ENCODE measurements at regions not wholly inside any gene's neighbourhood (a gene's known extent, or its start where the extent isn't known, plus 50 kb on each side); places are given as distances from the start of the nearest gene placed in this dataset.

- ChIA-PET POLR2A (no interaction called here), CTCF (no interaction called here)
- DNase-seq (ENCODE audit: extremely low spot score), result no peak
- TF ChIP-seq ARNT (IDR thresholded peaks at IDR 0.05), result no peak
- no peak for TF ChIP-seq FOXA1 (IDR thresholded peaks at IDR 0.05)
- no peak for TF ChIP-seq LEF1 (IDR thresholded peaks at IDR 0.05; ENCODE audit: borderline replicate concordance)
- TF ChIP-seq SP1 (IDR thresholded peaks at IDR 0.05), result no peak
- TF ChIP-seq CTBP1 (IDR thresholded peaks at IDR 0.05; ENCODE audit: borderline replicate concordance), result no peak
- TF ChIP-seq, protein P1, sequence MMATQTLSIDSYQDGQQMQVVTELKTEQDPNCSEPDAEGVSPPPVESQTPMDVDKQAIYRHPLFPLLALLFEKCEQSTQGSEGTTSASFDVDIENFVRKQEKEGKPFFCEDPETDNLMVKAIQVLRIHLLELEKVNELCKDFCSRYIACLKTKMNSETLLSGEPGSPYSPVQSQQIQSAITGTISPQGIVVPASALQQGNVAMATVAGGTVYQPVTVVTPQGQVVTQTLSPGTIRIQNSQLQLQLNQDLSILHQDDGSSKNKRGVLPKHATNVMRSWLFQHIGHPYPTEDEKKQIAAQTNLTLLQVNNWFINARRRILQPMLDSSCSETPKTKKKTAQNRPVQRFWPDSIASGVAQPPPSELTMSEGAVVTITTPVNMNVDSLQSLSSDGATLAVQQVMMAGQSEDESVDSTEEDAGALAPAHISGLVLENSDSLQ (IDR thresholded peaks at IDR 0.05), result no peak
- TF ChIP-seq L3MBTL2 (conservative IDR thresholded peaks at IDR 0.05), result no peak
- TF ChIP-seq SUZ12 (IDR thresholded peaks at IDR 0.05), result no peak
- no peak for TF ChIP-seq FOXM1 (IDR thresholded peaks at IDR 0.05; ENCODE audit: borderline replicate concordance)
- no peak for TF ChIP-seq TARDBP (IDR thresholded peaks at IDR 0.05)
- no peak for TF ChIP-seq ZNF384 (IDR thresholded peaks at IDR 0.05)
- TF ChIP-seq HDGF (IDR thresholded peaks at IDR 0.05; ENCODE audit: borderline replicate concordance), result no peak
- no peak for TF ChIP-seq FOXK2 (IDR thresholded peaks at IDR 0.05)
- TF ChIP-seq BHLHE40 (IDR thresholded peaks at IDR 0.05; ENCODE audit: borderline replicate concordance), result no peak
- TF ChIP-seq ELF4 (IDR thresholded peaks at IDR 0.05), result no peak
These were observed 1375.4 kb downstream of the NSUN3 start for GRCh38 chr3:95438274-95438673.

DNA sequence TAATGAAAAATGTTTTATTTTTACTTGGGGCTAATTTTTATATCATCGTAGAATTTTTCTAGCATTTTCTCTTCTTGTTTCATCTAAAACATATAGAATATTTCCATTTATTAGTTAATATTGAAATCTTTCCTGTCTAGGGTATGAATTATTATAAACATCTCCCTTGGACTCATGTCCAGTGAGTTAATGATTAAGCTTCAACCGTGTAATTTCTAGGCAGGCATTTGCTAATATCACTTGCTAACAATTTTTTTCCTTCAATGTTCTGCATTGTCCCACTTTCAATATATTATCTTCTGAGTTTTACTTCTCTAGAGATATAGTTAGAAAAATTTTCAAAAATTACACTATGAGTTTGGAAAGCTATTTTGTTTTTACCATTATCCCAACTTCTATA, 1371.6 kb upstream of the EPHA6 start:
- CTCF ChIA-PET, result no interaction called here

GRCh38 chr3:95449841-95450240, 1364.6 kb upstream of the EPHA6 start:
- POLR2A ChIA-PET, result no interaction called here
- DNase-seq (ENCODE audit: extremely low spot score), result no peak
- CTCF ChIA-PET, result no interaction called here
- TF ChIP-seq BHLHE40 (IDR thresholded peaks at IDR 0.05; ENCODE audit: borderline replicate concordance) (no peak), SP1 (IDR thresholded peaks at IDR 0.05) (no peak), LEF1 (IDR thresholded peaks at IDR 0.05; ENCODE audit: borderline replicate concordance) (no peak), CTBP1 (IDR thresholded peaks at IDR 0.05; ENCODE audit: borderline replicate concordance) (no peak), FOXK2 (IDR thresholded peaks at IDR 0.05) (no peak), ZNF384 (IDR thresholded peaks at IDR 0.05) (no peak), ELF4 (IDR thresholded peaks at IDR 0.05) (no peak), SUZ12 (IDR thresholded peaks at IDR 0.05) (no peak), FOXA1 (IDR thresholded peaks at IDR 0.05) (no peak), L3MBTL2 (conservative IDR thresholded peaks at IDR 0.05) (no peak)
- TF ChIP-seq, protein P1 (IDR thresholded peaks at IDR 0.05), result no peak

More for the DNA sequence above, 1371.6 kb upstream of the EPHA6 start:
- POLR2A ChIA-PET, result no interaction called here
- DNase-seq (ENCODE audit: extremely low spot score), result no peak
- TF ChIP-seq L3MBTL2 (conservative IDR thresholded peaks at IDR 0.05) (no peak), SUZ12 (IDR thresholded peaks at IDR 0.05) (no peak), LEF1 (IDR thresholded peaks at IDR 0.05; ENCODE audit: borderline replicate concordance) (no peak), CTBP1 (IDR thresholded peaks at IDR 0.05; ENCODE audit: borderline replicate concordance) (no peak), HDGF (IDR thresholded peaks at IDR 0.05; ENCODE audit: borderline replicate concordance) (no peak), ELF4 (IDR thresholded peaks at IDR 0.05) (no peak), BHLHE40 (IDR thresholded peaks at IDR 0.05; ENCODE audit: borderline replicate concordance) (no peak), FOXM1 (IDR thresholded peaks at IDR 0.05; ENCODE audit: borderline replicate concordance) (no peak), FOXA1 (IDR thresholded peaks at IDR 0.05) (no peak), NFRKB (IDR thresholded peaks at IDR 0.05) (no peak), FOXK2 (IDR thresholded peaks at IDR 0.05) (no peak), SP1 (IDR thresholded peaks at IDR 0.05) (no peak), ZNF384 (IDR thresholded peaks at IDR 0.05) (no peak), TARDBP (IDR thresholded peaks at IDR 0.05) (no peak), ARNT (IDR thresholded peaks at IDR 0.05) (no peak)
- TF ChIP-seq, protein P1 (IDR thresholded peaks at IDR 0.05), result no peak

DNA sequence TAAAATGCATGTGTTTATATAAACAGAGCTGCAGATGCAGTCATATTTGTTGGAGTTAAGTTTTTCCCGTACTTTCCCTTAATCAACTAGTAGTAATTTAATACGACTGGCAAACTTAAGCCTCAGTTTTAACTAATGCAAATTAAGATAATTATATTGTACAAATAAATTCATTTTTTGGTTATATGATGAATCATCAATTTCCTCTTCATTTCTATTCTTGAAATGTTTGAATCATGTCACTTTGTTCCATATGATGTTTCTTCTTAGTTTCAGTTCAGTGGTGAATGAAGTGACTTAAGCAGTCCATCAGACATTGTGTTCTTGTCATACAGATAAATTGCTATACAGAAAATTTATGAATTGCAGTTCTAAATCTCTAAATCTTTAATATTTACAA, 1361.2 kb upstream of the EPHA6 start:
- ChIA-PET POLR2A (no interaction called here), CTCF (no interaction called here)
- TF ChIP-seq NFRKB (IDR thresholded peaks at IDR 0.05), result no peak
- no peak for TF ChIP-seq ARNT (IDR thresholded peaks at IDR 0.05)
- no peak for TF ChIP-seq SP1 (IDR thresholded peaks at IDR 0.05)
- TF ChIP-seq BHLHE40 (IDR thresholded peaks at IDR 0.05; ENCODE audit: borderline replicate concordance), result no peak
- TF ChIP-seq L3MBTL2 (conservative IDR thresholded peaks at IDR 0.05), result no peak
- TF ChIP-seq FOXK2 (IDR thresholded peaks at IDR 0.05), result no peak
- no peak for TF ChIP-seq ELF4 (IDR thresholded peaks at IDR 0.05)
- no peak for TF ChIP-seq LEF1 (IDR thresholded peaks at IDR 0.05; ENCODE audit: borderline replicate concordance)
- no peak for TF ChIP-seq FOXM1 (IDR thresholded peaks at IDR 0.05; ENCODE audit: borderline replicate concordance)
- TF ChIP-seq ZNF384 (IDR thresholded peaks at IDR 0.05), result no peak
- no peak for TF ChIP-seq HDGF (IDR thresholded peaks at IDR 0.05; ENCODE audit: borderline replicate concordance)
- no peak for TF ChIP-seq CTBP1 (IDR thresholded peaks at IDR 0.05; ENCODE audit: borderline replicate concordance)
- no peak for TF ChIP-seq SUZ12 (IDR thresholded peaks at IDR 0.05)
- TF ChIP-seq, protein P1 (IDR thresholded peaks at IDR 0.05), result no peak
- no peak for DNase-seq (ENCODE audit: extremely low spot score)

DNA sequence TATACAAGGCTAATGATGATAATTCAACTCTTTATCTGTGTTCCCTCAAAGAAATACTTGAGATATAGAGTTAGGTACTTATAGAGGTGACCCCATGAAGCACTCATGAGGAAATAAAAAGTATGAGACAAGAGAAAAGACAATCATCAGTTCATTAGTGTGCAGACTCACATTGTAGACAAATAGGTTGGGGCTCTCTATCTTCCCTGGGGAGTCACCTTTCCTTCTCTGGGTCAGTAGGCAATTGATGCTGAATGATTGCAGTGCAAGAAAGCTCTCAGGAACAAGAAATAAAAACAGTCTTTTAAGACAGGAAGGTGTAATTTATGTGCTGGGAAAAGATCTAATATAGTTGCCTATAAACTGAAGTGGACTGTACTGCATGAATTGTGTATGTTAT, 1357.6 kb upstream of the EPHA6 start:
- ChIA-PET POLR2A (no interaction called here), CTCF (no interaction called here)
- no peak for DNase-seq (ENCODE audit: extremely low spot score)
- TF ChIP-seq LEF1 (IDR thresholded peaks at IDR 0.05; ENCODE audit: borderline replicate concordance) (no peak), ELF4 (IDR thresholded peaks at IDR 0.05) (no peak), NFRKB (IDR thresholded peaks at IDR 0.05) (no peak), ZNF384 (IDR thresholded peaks at IDR 0.05) (no peak), FOXA1 (IDR thresholded peaks at IDR 0.05) (no peak), TARDBP (IDR thresholded peaks at IDR 0.05) (no peak), L3MBTL2 (conservative IDR thresholded peaks at IDR 0.05) (no peak), SUZ12 (IDR thresholded peaks at IDR 0.05) (no peak), FOXM1 (IDR thresholded peaks at IDR 0.05; ENCODE audit: borderline replicate concordance) (no peak), BHLHE40 (IDR thresholded peaks at IDR 0.05; ENCODE audit: borderline replicate concordance) (no peak), FOXK2 (IDR thresholded peaks at IDR 0.05) (no peak), HDGF (IDR thresholded peaks at IDR 0.05; ENCODE audit: borderline replicate concordance) (no peak)
- TF ChIP-seq, protein P1 (IDR thresholded peaks at IDR 0.05), result no peak
